Renal cortical epithelial cell (primary cell): ENCODE measurements at regions not wholly inside any gene's neighbourhood (a gene's known extent, or its start where the extent isn't known, plus 50 kb on each side); places are given as distances from the start of the nearest gene placed in this dataset.
"Not testable (repeated sequence)": the region's sequence is repeated elsewhere in the genome, so short reads cannot be mapped to it uniquely, and the experiment has no call there.

ENCODE experiments used
- DNase-seq: peaks from one replicate; pipeline ENCODE4 v3.0.0-alpha.2; 2011; ENCODE audit warnings: low read depth

- DNase-seq, result no peak
These were observed 109.1 kb downstream of the CRLF2 start for GRCh38 chrX:1103360-1103759.

- DNase-seq, result no peak
These were observed 109.7 kb downstream of the CRLF2 start for GRCh38 chrX:1102786-1103185.

- DNase-seq, result not testable (repeated sequence)
These were observed 110.2 kb downstream of the CRLF2 start for GRCh38 chrX:1102221-1102620.

GRCh38 chrX:1099146-1099770 lies 113.2 kb downstream of the CRLF2 start:
- DNase-seq, result no peak

GRCh38 chrX:1097328-1097727 lies 115.1 kb downstream of the CRLF2 start:
- DNase-seq, result no peak

- DNase-seq, result no peak
These were observed 117.7 kb downstream of the CRLF2 start for GRCh38 chrX:1094566-1095333.

- DNase-seq, result no peak
These were observed 118.6 kb downstream of the CRLF2 start for GRCh38 chrX:1093586-1094421.

- no peak for DNase-seq
These were observed 119.3 kb downstream of the CRLF2 start for GRCh38 chrX:1093121-1093520.

DNA sequence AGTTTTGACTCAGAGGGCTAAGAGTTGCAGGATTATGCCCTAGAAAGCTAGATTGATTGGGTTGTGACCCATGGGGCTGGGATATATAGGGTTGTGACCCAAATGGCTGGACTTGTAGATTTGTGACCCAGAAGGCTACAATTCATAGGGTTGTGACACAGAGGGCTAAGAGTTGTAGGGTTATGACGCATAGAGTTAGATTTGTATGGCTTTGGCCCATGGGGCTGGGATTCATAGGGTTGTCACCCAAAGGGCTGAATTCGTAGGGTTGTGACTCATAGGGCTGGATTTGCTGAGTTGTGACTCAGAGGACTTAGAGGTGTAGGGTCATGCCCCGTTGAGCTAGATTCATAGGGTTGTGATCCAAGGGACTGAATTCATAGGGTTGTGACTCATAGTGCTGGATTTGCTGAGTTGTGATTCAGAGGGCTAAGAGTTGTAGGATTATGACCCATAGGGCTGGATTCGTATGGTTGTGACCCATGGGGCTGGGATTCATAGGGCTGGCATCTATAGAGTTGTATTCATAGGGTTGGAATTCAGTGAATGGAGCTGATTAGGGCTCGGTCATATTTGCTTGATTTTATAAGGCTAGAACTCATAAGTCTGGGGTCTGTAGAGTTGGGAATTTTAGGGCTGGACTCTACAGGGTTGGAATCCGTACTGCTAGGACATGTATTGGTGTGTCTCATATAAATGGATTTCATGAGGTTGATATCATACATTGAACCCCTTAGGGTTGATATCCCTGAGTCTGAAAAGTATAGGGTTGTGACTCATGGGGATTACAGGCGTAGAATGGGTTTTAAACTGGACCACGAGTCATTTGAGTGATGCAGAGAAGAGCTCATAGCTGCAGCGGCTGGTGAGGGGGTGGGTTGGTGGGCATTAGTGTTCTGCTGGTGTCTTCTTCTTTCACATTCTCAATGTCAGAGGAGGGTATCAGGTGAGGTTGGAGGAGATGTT lies 125.7 kb downstream of the CRLF2 start:
- DNase-seq, result no peak

- not testable (repeated sequence) for DNase-seq
These were observed 126.6 kb downstream of the CRLF2 start for GRCh38 chrX:1085871-1086270.

DNA sequence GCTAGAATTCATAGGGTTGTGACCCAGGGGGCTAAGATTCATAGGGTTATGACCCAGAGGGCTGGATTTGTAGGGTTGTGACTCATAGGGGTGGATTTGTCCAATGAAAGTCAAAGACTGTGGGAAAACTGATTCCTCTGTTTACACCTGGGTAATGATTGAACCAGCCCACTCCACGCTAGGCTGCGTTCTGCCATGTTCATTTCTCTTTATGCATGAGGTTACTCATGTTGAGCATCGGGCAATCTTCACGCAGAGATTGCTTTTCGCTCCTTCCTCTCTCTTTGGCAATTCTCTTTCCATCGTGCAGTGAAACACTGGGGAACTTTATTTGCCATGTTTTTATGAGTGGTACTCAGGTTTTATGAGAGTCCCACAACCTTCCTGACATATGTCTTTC lies 127.8 kb downstream of the CRLF2 start:
- DNase-seq, result no peak

GRCh38 chrX:1076871-1077651 lies 135.4 kb downstream of the CRLF2 start:
- DNase-seq, result no peak

DNA sequence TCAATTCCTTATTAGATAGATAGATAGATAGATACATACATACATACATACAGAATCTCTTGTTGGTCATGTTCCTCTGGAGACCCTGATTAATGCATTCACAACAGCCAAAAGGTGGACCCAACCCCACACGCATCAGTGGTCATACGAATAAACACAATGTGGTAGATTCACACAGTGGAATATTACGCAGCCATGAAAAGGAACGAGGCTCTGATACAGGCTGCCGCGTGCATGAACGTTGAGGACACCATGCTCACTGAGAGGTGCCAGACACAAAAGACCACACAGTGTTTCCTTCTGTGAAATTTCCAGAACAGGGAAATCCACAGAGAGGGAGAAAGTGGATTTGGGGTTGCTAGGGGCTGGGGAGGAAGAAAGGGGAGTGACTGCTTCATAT lies 136.7 kb downstream of the CRLF2 start:
- DNase-seq, result no peak

DNA sequence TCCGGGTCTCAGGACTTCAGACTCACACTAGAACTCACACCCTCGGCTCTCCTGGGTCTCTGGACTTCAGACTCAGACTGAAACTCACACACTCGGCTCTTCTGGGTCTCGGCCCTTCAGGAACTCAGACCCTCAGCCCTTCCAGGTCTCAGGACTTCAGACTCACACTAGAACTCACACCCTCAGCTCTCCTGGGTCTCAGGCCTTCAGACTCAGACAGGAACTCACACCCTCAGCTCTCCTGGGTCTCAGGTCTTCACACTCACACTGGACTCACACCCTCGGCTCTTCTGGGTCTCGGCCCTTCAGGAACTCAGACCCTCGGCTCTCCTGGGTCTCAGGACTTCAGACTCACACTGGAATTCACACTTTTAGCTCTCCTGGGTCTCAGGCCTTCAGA lies 137.3 kb downstream of the CRLF2 start:
- DNase-seq, result no peak

GRCh38 chrX:1074755-1075154 lies 137.7 kb downstream of the CRLF2 start:
- no peak for DNase-seq

DNA sequence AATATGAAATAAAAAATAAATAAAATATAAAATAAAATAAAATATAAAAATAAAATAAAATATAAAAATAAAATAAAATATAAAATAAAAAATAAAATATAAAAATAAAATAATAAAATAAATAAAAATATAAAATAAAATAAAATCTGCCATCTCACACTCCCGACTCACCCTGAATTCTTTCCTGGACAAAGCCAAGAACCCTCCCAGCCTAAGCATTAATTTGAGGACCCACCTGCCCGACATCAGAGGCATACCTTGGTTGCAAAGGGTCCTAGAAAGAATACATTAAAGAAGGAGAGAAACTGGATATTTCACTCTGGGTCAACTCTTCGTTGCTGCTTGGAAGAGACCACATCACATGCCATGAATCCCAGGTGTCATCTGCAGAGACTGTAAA lies 138.3 kb downstream of the CRLF2 start:
- no peak for DNase-seq

- no peak for DNase-seq
These were observed 139.6 kb downstream of the CRLF2 start for GRCh38 chrX:1072637-1073377.

- no peak for DNase-seq
These were observed 141.1 kb downstream of the CRLF2 start for GRCh38 chrX:1071351-1071750.

- DNase-seq, result no peak
These were observed 150.1 kb downstream of the CRLF2 start for GRCh38 chrX:1062351-1062750.

DNA sequence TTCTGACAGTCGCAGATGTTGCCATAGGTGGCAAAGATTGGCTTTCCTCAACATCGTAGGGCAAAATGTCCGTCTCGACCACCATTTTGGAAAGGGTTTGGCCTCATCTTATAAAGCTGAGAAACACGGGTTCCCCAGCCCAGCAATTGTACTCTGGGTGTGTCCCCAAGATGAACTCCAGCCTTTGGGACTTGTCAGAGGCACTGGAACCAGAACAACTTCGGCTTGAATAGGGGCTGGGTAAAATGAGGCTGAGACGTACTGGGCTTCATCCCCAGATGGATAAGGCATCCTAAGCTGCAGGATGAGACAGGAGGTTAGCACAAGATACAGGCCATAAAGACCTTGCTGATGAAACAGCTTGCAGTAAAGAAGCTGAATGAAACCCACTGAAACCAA lies 151.9 kb downstream of the CRLF2 start:
- no peak for DNase-seq
